ENCODE measurements at regions not wholly inside any gene's neighbourhood (a gene's known extent, or its start where the extent isn't known, plus 50 kb on each side); places are given as distances from the start of the nearest gene placed in this dataset.

GRCh38 chr1:193472430-193472829 lies 286.0 kb upstream of the B3GALT2 start:
- H3K27ac Mint-ChIP-seq (ENCODE audit: low read depth, unreplicated experiment): no peak overlapping the region
- no peaks in the 10 kb centered on the region for H3K9me3 Mint-ChIP-seq (ENCODE audit: unreplicated experiment)
- H3K36me3 Mint-ChIP-seq (ENCODE audit: insufficient read depth, unreplicated experiment): no peaks in the 10 kb centered on the region
- no peaks in the 10 kb centered on the region for H3K27me3 Mint-ChIP-seq (ENCODE audit: insufficient read depth, unreplicated experiment)
- no peaks in the 10 kb centered on the region for H3K4me1 Mint-ChIP-seq (ENCODE audit: insufficient read depth, unreplicated experiment)
- no TSS peak for BruUV-seq (replicated peaks)
- TF ChIP-seq CTCF (IDR thresholded peaks at IDR 0.05; ENCODE audit: unreplicated experiment): no peak
- POLR2A ChIA-PET: interaction anchor here (0.6 kb wide), 1 partner anchor 35 kb away, joined by 3 read pairs; no protein-coding TSS in a partner anchor
- DNase-seq (ENCODE audit: unreplicated experiment): no peak
- H3K4me3 Mint-ChIP-seq (ENCODE audit: unreplicated experiment): no peak overlapping the region
- CTCF ChIA-PET: interaction anchor here (0.6 kb wide), 1 partner anchor 275 kb away, joined by 4 read pairs; no protein-coding TSS in a partner anchor
- intact Hi-C loops (cut with micrococcal nuclease): no loop called here

GRCh38 chr1:193471981-193472380 lies 285.6 kb upstream of the B3GALT2 start:
- DNase-seq (ENCODE audit: unreplicated experiment): no peak
- Mint-ChIP-seq H3K4me1 (ENCODE audit: insufficient read depth, unreplicated experiment) (no peaks in the 10 kb centered on the region), H3K4me3 (ENCODE audit: unreplicated experiment) (no peak overlapping the region), H3K27ac (ENCODE audit: low read depth, unreplicated experiment) (no peak overlapping the region), H3K9me3 (ENCODE audit: unreplicated experiment) (no peaks in the 10 kb centered on the region), H3K36me3 (ENCODE audit: insufficient read depth, unreplicated experiment) (no peaks in the 10 kb centered on the region), H3K27me3 (ENCODE audit: insufficient read depth, unreplicated experiment) (no peaks in the 10 kb centered on the region)
- BruUV-seq (replicated peaks): no TSS peak
- ChIA-PET CTCF (no interaction called here), POLR2A (interaction anchor here (0.6 kb wide), 1 partner anchor 34 kb away, joined by 3 read pairs; no protein-coding TSS in a partner anchor)
- intact Hi-C loops (cut with micrococcal nuclease): no loop called here
- no peak for TF ChIP-seq CTCF (IDR thresholded peaks at IDR 0.05; ENCODE audit: unreplicated experiment)

GRCh38 chr1:193463326-193463932 lies 277.0 kb upstream of the B3GALT2 start:
- Mint-ChIP-seq H3K27me3 (ENCODE audit: insufficient read depth, unreplicated experiment) (no peaks in the 10 kb centered on the region), H3K9me3 (ENCODE audit: unreplicated experiment) (no peaks in the 10 kb centered on the region), H3K27ac (ENCODE audit: low read depth, unreplicated experiment) (no peak overlapping the region), H3K36me3 (ENCODE audit: insufficient read depth, unreplicated experiment) (no peaks in the 10 kb centered on the region), H3K4me3 (ENCODE audit: unreplicated experiment) (no peak overlapping the region), H3K4me1 (ENCODE audit: insufficient read depth, unreplicated experiment) (no peaks in the 10 kb centered on the region)
- no peak for DNase-seq (ENCODE audit: unreplicated experiment)
- intact Hi-C loops (cut with micrococcal nuclease): no loop called here
- TF ChIP-seq CTCF (IDR thresholded peaks at IDR 0.05; ENCODE audit: unreplicated experiment): no peak
- ChIA-PET CTCF (interaction anchor here (0.7 kb wide), 1 partner anchor 23 kb away, joined by 3 read pairs; no protein-coding TSS in a partner anchor), POLR2A (no interaction called here)
- BruUV-seq (replicated peaks): no TSS peak

GRCh38 chr1:193462629-193463320 lies 276.4 kb upstream of the B3GALT2 start:
- H3K9me3 Mint-ChIP-seq (ENCODE audit: unreplicated experiment): no peaks in the 10 kb centered on the region
- no peak overlapping the region for H3K4me3 Mint-ChIP-seq (ENCODE audit: unreplicated experiment)
- intact Hi-C loops (cut with micrococcal nuclease): no loop called here
- CTCF ChIA-PET: interaction anchor here (0.6 to 0.7 kb wide), 2 partner anchors 23 to 27 kb away, joined by 3 read pairs; no protein-coding TSS in a partner anchor
- H3K4me1 Mint-ChIP-seq (ENCODE audit: insufficient read depth, unreplicated experiment): no peaks in the 10 kb centered on the region
- H3K27me3 Mint-ChIP-seq (ENCODE audit: insufficient read depth, unreplicated experiment): no peaks in the 10 kb centered on the region
- POLR2A ChIA-PET: interaction anchor here (0.7 kb wide), 1 partner anchor 16 kb away, joined by 3 read pairs; no protein-coding TSS in a partner anchor
- H3K27ac Mint-ChIP-seq (ENCODE audit: low read depth, unreplicated experiment): no peak overlapping the region
- TF ChIP-seq CTCF (IDR thresholded peaks at IDR 0.05; ENCODE audit: unreplicated experiment): no peak
- H3K36me3 Mint-ChIP-seq (ENCODE audit: insufficient read depth, unreplicated experiment): no peaks in the 10 kb centered on the region
- DNase-seq (ENCODE audit: unreplicated experiment): no peak
- no TSS peak for BruUV-seq (replicated peaks)
